Panc1 (cell line): ENCODE measurements at regions not wholly inside any gene's neighbourhood (a gene's known extent, or its start where the extent isn't known, plus 50 kb on each side); places are given as distances from the start of the nearest gene placed in this dataset.

Experiments used
- POLR2AphosphoS5 ChIP-seq: IDR thresholded peaks from 2 replicates; pipeline ENCODE4 v1.6.1; 2012; ENCODE audit warnings: mild to moderate bottlenecking, low read depth, low read length, moderate library complexity
- SIN3A ChIP-seq: IDR thresholded peaks from 2 replicates; pipeline ENCODE4 v1.6.1; 2012; ENCODE audit warnings: low read depth, mild to moderate bottlenecking, low read length, moderate library complexity, borderline replicate concordance; ENCODE audit not compliant: insufficient read depth
- TCF7L2 ChIP-seq: IDR thresholded peaks from 2 replicates; pipeline ENCODE4 v1.6.1; 2011; ENCODE audit warnings: mild to moderate bottlenecking, low read depth, low read length, inconsistent platforms
- TF ChIP-seq, protein P1 (sequence below): fragments of 450-650 bp; IDR thresholded peaks from 2 replicates; pipeline ENCODE4 v1.5.1; 2017; ENCODE audit warnings: mild to moderate bottlenecking
- TF ChIP-seq, protein P2 (sequence below), 2 experiments: IDR thresholded peaks; 2 replicates each; pipeline ENCODE4 v1.6.1; 2011 to 2012; ENCODE audit warnings: low read depth in 2 of 2, control low read depth in 1 of 2, low read length in 1 of 2, mild to moderate bottlenecking in 1 of 2, moderate library complexity in 1 of 2; ENCODE audit not compliant: insufficient read depth in 1 of 2

DNA sequence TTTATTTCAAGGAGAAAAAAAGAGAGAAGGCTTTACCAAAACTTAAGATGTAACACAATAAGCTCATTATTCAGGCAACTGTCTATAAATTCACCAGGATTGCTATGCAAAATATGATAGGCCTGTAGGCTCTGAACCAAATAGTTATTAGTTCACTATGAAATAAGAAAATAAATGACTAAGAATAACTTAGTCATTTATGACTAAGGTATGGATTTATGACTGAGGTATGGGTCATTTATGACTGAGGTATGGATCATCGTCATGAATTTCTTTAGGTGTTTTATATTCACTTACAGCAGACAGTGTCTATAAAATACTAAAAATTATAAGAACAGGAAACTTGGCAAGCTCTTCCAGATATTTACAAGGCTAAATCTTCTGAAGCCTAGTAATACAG, 52.1 kb upstream of the SNX9 start:
- TF ChIP-seq, protein P1, sequence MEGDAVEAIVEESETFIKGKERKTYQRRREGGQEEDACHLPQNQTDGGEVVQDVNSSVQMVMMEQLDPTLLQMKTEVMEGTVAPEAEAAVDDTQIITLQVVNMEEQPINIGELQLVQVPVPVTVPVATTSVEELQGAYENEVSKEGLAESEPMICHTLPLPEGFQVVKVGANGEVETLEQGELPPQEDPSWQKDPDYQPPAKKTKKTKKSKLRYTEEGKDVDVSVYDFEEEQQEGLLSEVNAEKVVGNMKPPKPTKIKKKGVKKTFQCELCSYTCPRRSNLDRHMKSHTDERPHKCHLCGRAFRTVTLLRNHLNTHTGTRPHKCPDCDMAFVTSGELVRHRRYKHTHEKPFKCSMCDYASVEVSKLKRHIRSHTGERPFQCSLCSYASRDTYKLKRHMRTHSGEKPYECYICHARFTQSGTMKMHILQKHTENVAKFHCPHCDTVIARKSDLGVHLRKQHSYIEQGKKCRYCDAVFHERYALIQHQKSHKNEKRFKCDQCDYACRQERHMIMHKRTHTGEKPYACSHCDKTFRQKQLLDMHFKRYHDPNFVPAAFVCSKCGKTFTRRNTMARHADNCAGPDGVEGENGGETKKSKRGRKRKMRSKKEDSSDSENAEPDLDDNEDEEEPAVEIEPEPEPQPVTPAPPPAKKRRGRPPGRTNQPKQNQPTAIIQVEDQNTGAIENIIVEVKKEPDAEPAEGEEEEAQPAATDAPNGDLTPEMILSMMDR, result no peak
- TF ChIP-seq SIN3A (no peak), POLR2AphosphoS5 (no peak), TCF7L2 (no peak)
- TF ChIP-seq, protein P2, sequence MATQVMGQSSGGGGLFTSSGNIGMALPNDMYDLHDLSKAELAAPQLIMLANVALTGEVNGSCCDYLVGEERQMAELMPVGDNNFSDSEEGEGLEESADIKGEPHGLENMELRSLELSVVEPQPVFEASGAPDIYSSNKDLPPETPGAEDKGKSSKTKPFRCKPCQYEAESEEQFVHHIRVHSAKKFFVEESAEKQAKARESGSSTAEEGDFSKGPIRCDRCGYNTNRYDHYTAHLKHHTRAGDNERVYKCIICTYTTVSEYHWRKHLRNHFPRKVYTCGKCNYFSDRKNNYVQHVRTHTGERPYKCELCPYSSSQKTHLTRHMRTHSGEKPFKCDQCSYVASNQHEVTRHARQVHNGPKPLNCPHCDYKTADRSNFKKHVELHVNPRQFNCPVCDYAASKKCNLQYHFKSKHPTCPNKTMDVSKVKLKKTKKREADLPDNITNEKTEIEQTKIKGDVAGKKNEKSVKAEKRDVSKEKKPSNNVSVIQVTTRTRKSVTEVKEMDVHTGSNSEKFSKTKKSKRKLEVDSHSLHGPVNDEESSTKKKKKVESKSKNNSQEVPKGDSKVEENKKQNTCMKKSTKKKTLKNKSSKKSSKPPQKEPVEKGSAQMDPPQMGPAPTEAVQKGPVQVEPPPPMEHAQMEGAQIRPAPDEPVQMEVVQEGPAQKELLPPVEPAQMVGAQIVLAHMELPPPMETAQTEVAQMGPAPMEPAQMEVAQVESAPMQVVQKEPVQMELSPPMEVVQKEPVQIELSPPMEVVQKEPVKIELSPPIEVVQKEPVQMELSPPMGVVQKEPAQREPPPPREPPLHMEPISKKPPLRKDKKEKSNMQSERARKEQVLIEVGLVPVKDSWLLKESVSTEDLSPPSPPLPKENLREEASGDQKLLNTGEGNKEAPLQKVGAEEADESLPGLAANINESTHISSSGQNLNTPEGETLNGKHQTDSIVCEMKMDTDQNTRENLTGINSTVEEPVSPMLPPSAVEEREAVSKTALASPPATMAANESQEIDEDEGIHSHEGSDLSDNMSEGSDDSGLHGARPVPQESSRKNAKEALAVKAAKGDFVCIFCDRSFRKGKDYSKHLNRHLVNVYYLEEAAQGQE (IDR thresholded peaks at IDR 0.05; ENCODE audit: insufficient read depth in 1 of 2, low read depth in 2 of 2, low read length in 1 of 2), result no peak
